Adrenal gland (tissue), 5 donors: ENCODE measurements at regions not wholly inside any gene's neighbourhood (a gene's known extent, or its start where the extent isn't known, plus 50 kb on each side); places are given as distances from the start of the nearest gene placed in this dataset.

Source experiments
- CTCF ChIP-seq, 6 experiments: fragments of 450-650 bp in 4 of 6; fragments of 200-600 bp in 2 of 6; sonication (generic) in 1 of 6; IDR thresholded peaks; 1 replicate in 5 of 6; 2 replicates in 1 of 6; pipeline versions ENCODE4 v1.5.1 to v1.8.0; 2016 to 2021; ENCODE audit warnings: antibody characterized with exemption in 6 of 6, mild to moderate bottlenecking in 2 of 6, moderate library complexity in 1 of 6
- POLR2A ChIP-seq, 2 donors: fragments of 450-650 bp; IDR thresholded peaks; one replicate each; pipeline ENCODE4 v1.6.1; 2017; ENCODE audit warnings: antibody characterized with exemption in 2 of 2, mild to moderate bottlenecking in 2 of 2, moderate library complexity in 1 of 2
- donor health status: DM: no; HTN: no; CAD: no.

GRCh38 chr16:26672206-26672605 is 394.5 kb upstream of the C16orf82 start:
- TF ChIP-seq CTCF (IDR thresholded peaks at IDR 0.05) (no peak), POLR2A (IDR thresholded peaks at IDR 0.05) (no peak)
